Left lung (tissue), 4 donors: ENCODE measurements at regions not wholly inside any gene's neighbourhood (a gene's known extent, or its start where the extent isn't known, plus 50 kb on each side); places are given as distances from the start of the nearest gene placed in this dataset.

ENCODE experiments used
- ATAC-seq: fragments of 200-7000 bp; cut with Tn5 transposase; one replicate; pipeline ENCODE4 v1.9.1; 2020; ENCODE audit warnings: moderate library complexity
- DNase-seq, 4 donors: peaks; one replicate each; pipeline ENCODE4 v3.0.0-alpha.2; 2013 to 2020
- H3K27ac ChIP-seq, 2 donors: fragments of 200-600 bp; sonication (generic) in 1 of 2; one replicate each; pipeline versions ENCODE4 v1.5.0 to v1.8.0; 2020 to 2021
- H3K27me3 ChIP-seq, 2 donors: fragments of 200-600 bp; sonication (generic) in 1 of 2; one replicate each; pipeline versions ENCODE4 v1.5.0 to v1.8.0; 2020 to 2021
- H3K36me3 ChIP-seq, 2 donors: fragments of 200-600 bp; sonication (generic) in 1 of 2; one replicate each; pipeline versions ENCODE4 v1.5.0 to v1.8.0; 2020 to 2021
- H3K4me1 ChIP-seq, 2 donors: fragments of 200-600 bp; one replicate each; pipeline ENCODE4 v1.8.0; 2021
- H3K4me3 ChIP-seq, 2 donors: fragments of 200-600 bp; sonication (generic) in 1 of 2; one replicate each; pipeline versions ENCODE4 v1.5.0 to v1.8.0; 2020 to 2021; ENCODE audit warnings: mild to moderate bottlenecking in 1 of 2
- H3K9me3 ChIP-seq, 2 donors: fragments of 200-600 bp; sonication (generic) in 1 of 2; one replicate each; pipeline versions ENCODE4 v1.5.0 to v1.8.0; 2020 to 2021
- intact Hi-C, 2 donors: fragments of 100-400 bp; cut with DNase I; formaldehyde crosslinking; loops; one replicate each; pipeline versions ENCODE4 v1.11.2 to v1.14.2; 2022
- TF ChIP-seq, protein P1 (sequence below), 2 donors: fragments of 200-600 bp; sonication (generic) in 1 of 2; IDR thresholded peaks; one replicate each; pipeline versions ENCODE4 v1.5.0 to v1.8.0; 2021; ENCODE audit warnings: antibody characterized with exemption in 2 of 2
- donor health status: DM: no; HTN: yes; CAD: no.
- donor health status: DM: no; HTN: no; CAD: no.

DNA sequence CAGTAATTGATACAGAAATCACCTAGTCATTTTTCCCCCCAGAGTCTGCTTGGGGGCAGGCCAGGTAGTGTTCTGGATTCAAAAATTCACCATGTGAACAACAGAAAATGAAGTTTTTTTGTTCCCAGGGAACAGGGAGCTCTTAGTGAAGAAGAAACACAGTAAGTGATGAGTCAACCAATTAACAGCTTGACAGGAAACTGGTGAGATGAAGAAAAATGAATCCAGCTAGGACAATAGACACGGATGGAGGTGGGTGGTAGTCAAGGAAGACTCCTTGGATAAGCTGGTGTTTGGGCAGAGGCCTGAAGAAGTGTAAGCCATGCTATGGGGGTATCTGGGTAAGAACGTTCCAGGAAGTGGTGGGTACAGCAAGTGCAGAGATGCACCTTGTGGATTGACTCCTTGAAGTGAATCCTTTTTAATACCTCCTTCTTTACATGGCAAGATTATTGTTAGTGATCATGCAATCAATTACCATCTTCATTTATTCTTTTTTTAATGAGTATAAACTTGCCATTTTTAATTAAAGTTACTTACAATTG is 339.9 kb upstream of the RGMA start:
- H3K4me1 ChIP-seq: no peaks in the 10 kb centered on the region
- intact Hi-C loops: no loop called here
- H3K9me3 ChIP-seq: peaks cover 0 to 3% of the 10 kb centered on the region in 2 donors
- H3K4me3 ChIP-seq: no peak overlapping the region
- no peak for DNase-seq
- no peaks in the 10 kb centered on the region for H3K27me3 ChIP-seq
- H3K27ac ChIP-seq: no peak overlapping the region
- H3K36me3 ChIP-seq: no peaks in the 10 kb centered on the region
- ATAC-seq: no peak
- TF ChIP-seq, protein P1, sequence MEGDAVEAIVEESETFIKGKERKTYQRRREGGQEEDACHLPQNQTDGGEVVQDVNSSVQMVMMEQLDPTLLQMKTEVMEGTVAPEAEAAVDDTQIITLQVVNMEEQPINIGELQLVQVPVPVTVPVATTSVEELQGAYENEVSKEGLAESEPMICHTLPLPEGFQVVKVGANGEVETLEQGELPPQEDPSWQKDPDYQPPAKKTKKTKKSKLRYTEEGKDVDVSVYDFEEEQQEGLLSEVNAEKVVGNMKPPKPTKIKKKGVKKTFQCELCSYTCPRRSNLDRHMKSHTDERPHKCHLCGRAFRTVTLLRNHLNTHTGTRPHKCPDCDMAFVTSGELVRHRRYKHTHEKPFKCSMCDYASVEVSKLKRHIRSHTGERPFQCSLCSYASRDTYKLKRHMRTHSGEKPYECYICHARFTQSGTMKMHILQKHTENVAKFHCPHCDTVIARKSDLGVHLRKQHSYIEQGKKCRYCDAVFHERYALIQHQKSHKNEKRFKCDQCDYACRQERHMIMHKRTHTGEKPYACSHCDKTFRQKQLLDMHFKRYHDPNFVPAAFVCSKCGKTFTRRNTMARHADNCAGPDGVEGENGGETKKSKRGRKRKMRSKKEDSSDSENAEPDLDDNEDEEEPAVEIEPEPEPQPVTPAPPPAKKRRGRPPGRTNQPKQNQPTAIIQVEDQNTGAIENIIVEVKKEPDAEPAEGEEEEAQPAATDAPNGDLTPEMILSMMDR (IDR thresholded peaks at IDR 0.05): no peak

GRCh38 chr15:93428150-93428549 is 339.1 kb upstream of the RGMA start:
- DNase-seq (no peak), ATAC-seq (no peak)
- no peaks in the 10 kb centered on the region for H3K27me3 ChIP-seq
- H3K4me1 ChIP-seq: no peaks in the 10 kb centered on the region
- no peaks in the 10 kb centered on the region for H3K36me3 ChIP-seq
- TF ChIP-seq, protein P1 (IDR thresholded peaks at IDR 0.05): no peak
- H3K4me3 ChIP-seq: no peak overlapping the region
- no peak overlapping the region for H3K27ac ChIP-seq
- H3K9me3 ChIP-seq: peaks cover 0 to 3% of the 10 kb centered on the region in 2 donors
- intact Hi-C loops: no loop called here

DNA sequence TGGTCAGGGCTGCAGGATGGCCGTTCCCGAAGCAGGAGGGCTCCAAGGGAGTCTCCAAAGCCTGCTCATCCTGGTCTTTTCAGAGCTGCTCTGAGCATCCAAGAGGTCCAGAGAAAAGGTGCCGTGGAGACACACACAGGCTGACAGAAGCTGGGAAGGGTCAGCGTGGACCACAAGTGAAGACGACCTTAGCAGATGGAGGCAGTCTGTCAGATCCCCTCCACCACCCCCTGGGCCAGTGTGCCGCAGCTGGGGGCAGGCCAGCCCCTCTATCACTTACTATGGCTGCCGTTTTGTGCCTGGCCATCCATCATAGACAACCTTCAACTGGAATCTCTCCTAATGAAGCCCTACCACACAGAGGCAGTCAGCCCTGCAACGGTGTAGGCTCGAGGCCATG is 335.1 kb upstream of the RGMA start:
- intact Hi-C loops: no loop called here
- no peaks in the 10 kb centered on the region for H3K4me1 ChIP-seq
- H3K4me3 ChIP-seq: no peak overlapping the region
- H3K27ac ChIP-seq: no peak overlapping the region
- H3K9me3 ChIP-seq: no peaks in the 10 kb centered on the region
- TF ChIP-seq, protein P1 (IDR thresholded peaks at IDR 0.05): no peak
- no peak for DNase-seq
- H3K36me3 ChIP-seq: no peaks in the 10 kb centered on the region
- ATAC-seq: no peak
- no peaks in the 10 kb centered on the region for H3K27me3 ChIP-seq

DNA sequence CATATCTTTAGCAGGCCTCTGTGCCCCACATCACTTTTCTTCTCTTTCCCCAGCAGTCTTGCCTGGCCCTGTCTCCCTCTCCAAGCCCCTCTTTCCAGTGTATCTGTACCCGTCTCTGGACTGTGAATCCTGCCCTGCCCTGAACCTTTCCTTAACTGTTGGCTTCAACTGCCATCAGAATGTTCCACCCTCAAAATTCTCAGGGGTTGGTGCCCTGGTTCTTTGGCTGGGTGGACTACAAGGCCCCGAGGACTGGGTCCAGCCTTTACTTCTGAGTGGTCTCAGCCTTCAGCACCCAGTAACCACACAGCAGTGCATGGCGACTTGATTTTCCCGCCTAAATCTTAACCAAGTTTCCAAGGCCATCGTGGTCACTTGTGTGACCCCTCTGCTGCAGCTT is 333.5 kb upstream of the RGMA start:
- TF ChIP-seq, protein P1 (IDR thresholded peaks at IDR 0.05): no peak
- Histone ChIP-seq H3K27me3 (no peaks in the 10 kb centered on the region), H3K27ac (no peak overlapping the region), H3K36me3 (no peaks in the 10 kb centered on the region), H3K9me3 (no peaks in the 10 kb centered on the region), H3K4me3 (no peak overlapping the region), H3K4me1 (no peaks in the 10 kb centered on the region)
- ATAC-seq (no peak), DNase-seq (no peak)
- intact Hi-C loops: no loop called here

- H3K9me3 ChIP-seq: no peaks in the 10 kb centered on the region
- intact Hi-C loops: no loop called here
- no peaks in the 10 kb centered on the region for H3K27me3 ChIP-seq
- no peak for ATAC-seq
- H3K4me3 ChIP-seq: no peak overlapping the region
- H3K27ac ChIP-seq: no peak overlapping the region
- H3K4me1 ChIP-seq: no peaks in the 10 kb centered on the region
- TF ChIP-seq, protein P1 (IDR thresholded peaks at IDR 0.05): no peak
- no peaks in the 10 kb centered on the region for H3K36me3 ChIP-seq
- no peak for DNase-seq
These were observed 331.5 kb upstream of the RGMA start for GRCh38 chr15:93420477-93420876.
